HepG2 (cell line): ENCODE measurements at regions not wholly inside any gene's neighbourhood (a gene's known extent, or its start where the extent isn't known, plus 50 kb on each side); places are given as distances from the start of the nearest gene placed in this dataset.
"Not testable (repeated sequence)": the region's sequence is repeated elsewhere in the genome, so short reads cannot be mapped to it uniquely, and the experiment has no call there.

Experiments used
- ATAC-seq: fragments of 200-7000 bp; cut with Tn5 transposase; 3 replicates; pipeline ENCODE4 v1.9.1; 2020; ENCODE audit warnings: mild to moderate bottlenecking, moderate library complexity
- BruUV-seq: library from RNA; stranded (reverse); fragments of 400-500 nt; replicated peaks from 2 replicates; lab custom pipeline; 2021; lab: Mats Ljungman, UMichigan
- CTCF ChIA-PET: fragments of 300-600 bp; formaldehyde crosslinking; extraction: SDS; loops from one replicate; lab custom pipeline; 2021; ENCODE audit warnings: low total read pairs, inconsistent platforms, low intra/inter-chr PET ratio; lab: Yijun Ruan, JAX
- POLR2A ChIA-PET: fragments of 350-600 bp; sonication (Branson Sonifier 250); formaldehyde crosslinking; loops from one replicate; lab custom pipeline; 2020; ENCODE audit warnings: antibody characterized with exemption, inconsistent platforms; lab: Yijun Ruan, JAX
- DNase-seq: peaks from one replicate; pipeline ENCODE4 v3.0.0-alpha.2; 2015; ENCODE audit warnings: low spot score
- FAIRE-seq: peaks from 3 replicates; lab custom pipeline; 2011; peaks lifted over from hg19 to GRCh38; lab: Jason Lieb, UNC
- H2AFZ ChIP-seq: one replicate; pipeline ENCODE4 v1.6.1; 2011; ENCODE audit warnings: low read length, inconsistent platforms
- H3K27ac ChIP-seq: fragments of 300-600 bp; 3 replicates; pipeline ENCODE4 v1.8.0; 2011; ENCODE audit warnings: mixed run types, mild to moderate bottlenecking, mixed read lengths, low read length, inconsistent platforms; ENCODE audit not compliant: insufficient read depth; ENCODE audit errors: extremely low read length
- H3K27me3 ChIP-seq, 2 experiments: fragments of 200-600 bp in 1 of 2; 2 replicates in 1 of 2; 3 replicates in 1 of 2; pipeline versions ENCODE4 v1.6.0 to v1.8.0; 2011; ENCODE audit warnings: low read length in 2 of 2, mild to moderate bottlenecking in 2 of 2, moderate library complexity in 2 of 2, inconsistent platforms in 1 of 2; ENCODE audit not compliant: insufficient read depth in 2 of 2, control insufficient read depth in 1 of 2
- H3K36me3 ChIP-seq, 2 experiments: fragments of 200-600 bp in 1 of 2; replicated peaks in 1 of 2; 2 replicates in 1 of 2; 3 replicates in 1 of 2; pipeline versions ENCODE4 v1.5.1 to v1.8.0; 2011; ENCODE audit warnings: low read length in 2 of 2, inconsistent platforms in 1 of 2; ENCODE audit not compliant: insufficient read depth in 2 of 2, control insufficient read depth in 1 of 2
- H3K4me1 ChIP-seq: 2 replicates; pipeline ENCODE4 v1.5.1; 2012; ENCODE audit warnings: low read length, inconsistent platforms; ENCODE audit not compliant: insufficient read depth
- H3K4me2 ChIP-seq: 2 replicates; pipeline ENCODE4 v1.6.0; 2011; ENCODE audit warnings: low read depth, low read length, inconsistent platforms
- H3K4me3 ChIP-seq, 3 experiments: fragments of 200-600 bp in 1 of 3; sonication (generic), shearing (Covaris generic) in 1 of 3; replicated peaks in 1 of 3; 2 replicates each; pipeline ENCODE4 v1.5.1; 2011 to 2016; ENCODE audit warnings: low read length in 3 of 3, inconsistent platforms in 2 of 3, low read depth in 2 of 3, mild to moderate bottlenecking in 2 of 3, control low read depth in 1 of 3, mixed read lengths in 1 of 3; ENCODE audit not compliant: insufficient read depth in 1 of 3
- H3K79me2 ChIP-seq: one replicate; pipeline ENCODE4 v1.6.1; 2011; ENCODE audit warnings: low read length, inconsistent platforms; ENCODE audit not compliant: insufficient read depth
- H3K9ac ChIP-seq: 2 replicates; pipeline ENCODE4 v1.6.0; 2011; ENCODE audit warnings: mild to moderate bottlenecking, low read depth, low read length, inconsistent platforms; ENCODE audit not compliant: insufficient read depth
- H3K9me3 ChIP-seq: 2 replicates; pipeline ENCODE4 v1.5.1; 2012; ENCODE audit warnings: mild to moderate bottlenecking, low read length
- H4K20me1 ChIP-seq: 2 replicates; pipeline ENCODE4 v1.6.0; 2011; ENCODE audit warnings: inconsistent platforms, mild to moderate bottlenecking, low read length, moderate library complexity; ENCODE audit not compliant: insufficient read depth
- ATF6 ChIP-seq: sonication (generic); formaldehyde crosslinking; conservative IDR thresholded peaks from 2 replicates; pipeline ENCODE4 v1.4.0; 2020; ENCODE audit warnings: missing genetic modification reagents
- CC2D1A ChIP-seq: sonication (generic); formaldehyde crosslinking; IDR thresholded peaks from 2 replicates; pipeline ENCODE4 v1.8.1; 2023; ENCODE audit warnings: mild to moderate bottlenecking, missing genetic modification reagents
- HOMEZ ChIP-seq: IDR thresholded peaks from 2 replicates; pipeline ENCODE4 v1.6.1; 2016; ENCODE audit warnings: low read depth
- KLF15 ChIP-seq: sonication (generic); formaldehyde crosslinking; IDR thresholded peaks from 2 replicates; pipeline ENCODE4 v1.8.1; 2023; ENCODE audit warnings: borderline replicate concordance, mild to moderate bottlenecking, inconsistent platforms, missing genetic modification reagents, mixed read lengths
- NFATC3 ChIP-seq: sonication (generic); formaldehyde crosslinking; IDR thresholded peaks from 2 replicates; pipeline ENCODE4 v1.5.1; 2020; ENCODE audit warnings: mild to moderate bottlenecking, missing genetic modification reagents
- SP4 ChIP-seq: sonication (generic); formaldehyde crosslinking; IDR thresholded peaks from 2 replicates; pipeline ENCODE4 v1.8.1; 2023; ENCODE audit warnings: mild to moderate bottlenecking, missing genetic modification reagents
- THAP8 ChIP-seq: sonication (generic); formaldehyde crosslinking; IDR thresholded peaks from 2 replicates; pipeline ENCODE4 v1.5.1; 2020; ENCODE audit warnings: missing genetic modification reagents, mild to moderate bottlenecking, borderline replicate concordance
- ZNF530 ChIP-seq: sonication (generic); formaldehyde crosslinking; IDR thresholded peaks from 2 replicates; pipeline ENCODE4 v1.5.0; 2020; ENCODE audit warnings: low read depth, mild to moderate bottlenecking, missing genetic modification reagents
- ZNF546 ChIP-seq: sonication (generic); formaldehyde crosslinking; conservative IDR thresholded peaks from 2 replicates; pipeline ENCODE4 v1.8.1; 2023; ENCODE audit warnings: mild to moderate bottlenecking, missing genetic modification reagents
- ZNF891 ChIP-seq: sonication (generic); formaldehyde crosslinking; IDR thresholded peaks from 2 replicates; pipeline ENCODE4 v1.5.0; 2020; ENCODE audit warnings: mild to moderate bottlenecking, missing genetic modification reagents
- WGBS: methylation state at CpG from one replicate; pipeline ENCODE4 v1.1.6; 2017; ENCODE audit warnings: low lambda C conversion rate; 5-methylcytosine and 5-hydroxymethylcytosine counted together
- in situ Hi-C: cut with HindIII; loops from 2 replicates; pipeline ENCODE4 v1.10.0; 2017; ENCODE audit warnings: low pct_unique_long_range_greater_than_20kb; ENCODE audit not compliant: extremely low pct_ligation_motif_present
- intact Hi-C: fragments of 100-400 bp; cut with micrococcal nuclease; formaldehyde crosslinking; loops from one replicate; pipeline ENCODE4 v1.10.0; 2022; ENCODE audit not compliant: unreplicated experiment

- no peak for TF ChIP-seq HOMEZ
- TF ChIP-seq ZNF530 (CRISPR knock-in tag) = no peak
These were observed 448.7 kb upstream of the POM121L12 start (continued) for GRCh38 chr7:52586704-52587103.

- no TSS peak for BruUV-seq
- intact Hi-C loops = no loop called here
- ChIA-PET CTCF (no interaction called here), POLR2A (no interaction called here)
- H3K27ac ChIP-seq = no peak overlapping the region
- H3K79me2 ChIP-seq = no peaks in the 10 kb centered on the region
- H3K9me3 ChIP-seq = peaks cover 28% of the 10 kb centered on the region; the same call in 1 of the 2 replicates
- H3K36me3 ChIP-seq = no peaks in the 10 kb centered on the region
- in situ Hi-C loops = no loop called here
- no peak overlapping the region for H2AFZ ChIP-seq
- no peak for ATAC-seq
- H4K20me1 ChIP-seq = no peaks in the 10 kb centered on the region
- no peak overlapping the region for H3K4me3 ChIP-seq
- no peaks in the 10 kb centered on the region for H3K4me1 ChIP-seq
- H3K27me3 ChIP-seq = no peaks in the 10 kb centered on the region
- TF ChIP-seq ZNF891 (CRISPR knock-in tag) (no peak), SP4 (CRISPR knock-in tag) (no peak), ZNF546 (CRISPR knock-in tag) (no peak), NFATC3 (CRISPR knock-in tag) (no peak), CC2D1A (CRISPR knock-in tag) (no peak), ATF6 (CRISPR knock-in tag) (no peak), THAP8 (CRISPR knock-in tag) (no peak), KLF15 (CRISPR knock-in tag) (no peak)
- TF ChIP-seq, all 625 proteins: peak for 0
- Histone ChIP-seq H3K4me2 (no peak overlapping the region), H3K9ac (no peak overlapping the region)
- FAIRE-seq (no peak), DNase-seq (no peak)
- WGBS = 2% methylated on average over 2 of the region's 2 CpGs
These were observed 451.4 kb upstream of the POM121L12 start for GRCh38 chr7:52584041-52584440.

- H2AFZ ChIP-seq, H3K27me3 ChIP-seq, H3K27ac ChIP-seq, H3K4me2 ChIP-seq, H3K9ac ChIP-seq, POLR2A ChIA-PET, H3K79me2 ChIP-seq, DNase-seq, in situ Hi-C loops, BruUV-seq, H3K4me1 ChIP-seq, CTCF ChIA-PET, H3K36me3 ChIP-seq, ATAC-seq, H4K20me1 ChIP-seq, FAIRE-seq, H3K4me3 ChIP-seq, intact Hi-C loops: not testable (repeated sequence)
- 51% methylated on average over 5 of the region's 6 CpGs for WGBS
- H3K9me3 ChIP-seq = peaks cover 23% of the 10 kb centered on the region
These were observed 462.3 kb upstream of the POM121L12 start for GRCh38 chr7:52573141-52573540.
